CD14-positive monocyte (primary cell): ENCODE measurements at regions not wholly inside any gene's neighbourhood (a gene's known extent, or its start where the extent isn't known, plus 50 kb on each side); places are given as distances from the start of the nearest gene placed in this dataset.

ENCODE experiments used
- DNase-seq, 3 donors: peaks; one replicate each; pipeline ENCODE4 v3.0.0-alpha.2; 2011 to 2022
- H2AFZ ChIP-seq: 2 replicates; pipeline ENCODE4 v1.6.0; 2012; ENCODE audit warnings: mild to moderate bottlenecking, low read depth, low read length, inconsistent platforms; ENCODE audit not compliant: insufficient read depth, poor library complexity, severe bottlenecking
- H3K27ac ChIP-seq, 2 donors: 1 replicate in 1 of 2; 2 replicates in 1 of 2; pipeline ENCODE4 v1.5.1; 2012 to 2013; ENCODE audit warnings: low read length in 2 of 2, control low read depth in 1 of 2, inconsistent platforms in 1 of 2, low read depth in 1 of 2, mild to moderate bottlenecking in 1 of 2
- H3K27me3 ChIP-seq, 2 donors: one replicate each; pipeline versions ENCODE4 v1.6.0 to v1.6.1; 2011 to 2013; ENCODE audit warnings: low read length in 2 of 2; ENCODE audit not compliant: control insufficient read depth in 2 of 2, insufficient read depth in 2 of 2
- H3K36me3 ChIP-seq, 2 donors: replicated peaks in 1 of 2; 1 replicate in 1 of 2; 2 replicates in 1 of 2; pipeline versions ENCODE4 v1.5.1 to v1.6.1; 2012 to 2013; ENCODE audit warnings: low read length in 2 of 2, control low read depth in 1 of 2, inconsistent platforms in 1 of 2, mild to moderate bottlenecking in 1 of 2; ENCODE audit not compliant: insufficient read depth in 2 of 2, control insufficient read depth in 1 of 2
- H3K4me1 ChIP-seq, 2 donors: 1 replicate in 1 of 2; 2 replicates in 1 of 2; pipeline versions ENCODE4 v1.5.1 to v1.6.1; 2012 to 2013; ENCODE audit warnings: low read length in 2 of 2, control low read depth in 1 of 2, inconsistent platforms in 1 of 2, mild to moderate bottlenecking in 1 of 2, moderate library complexity in 1 of 2; ENCODE audit not compliant: insufficient read depth in 2 of 2, control insufficient read depth in 1 of 2
- H3K4me2 ChIP-seq: replicated peaks from 2 replicates; pipeline ENCODE3; 2012; ENCODE audit warnings: low read length, moderate library complexity, mild to moderate bottlenecking; ENCODE audit not compliant: poor library complexity, severe bottlenecking; ENCODE audit errors: extremely low read depth
- H3K4me3 ChIP-seq, 3 experiments: fragments of 200-600 bp in 1 of 3; sonication (generic) in 1 of 3; replicated peaks in 1 of 3; 1 replicate in 2 of 3; 2 replicates in 1 of 3; pipeline ENCODE4 v1.5.1; 2011 to 2013; ENCODE audit warnings: low read length in 3 of 3, mild to moderate bottlenecking in 3 of 3, control low read depth in 2 of 3, low read depth in 2 of 3, inconsistent platforms in 1 of 3, moderate library complexity in 1 of 3
- H3K79me2 ChIP-seq: 2 replicates; pipeline ENCODE4 v1.6.0; 2012; ENCODE audit warnings: mild to moderate bottlenecking, control low read depth, inconsistent platforms, low read length, moderate library complexity; ENCODE audit not compliant: insufficient read depth
- H3K9ac ChIP-seq: 2 replicates; pipeline ENCODE4 v1.6.0; 2017; ENCODE audit warnings: low read length, mild to moderate bottlenecking; ENCODE audit not compliant: insufficient read depth, poor library complexity, severe bottlenecking
- H3K9me3 ChIP-seq, 2 donors: replicated peaks in 1 of 2; 1 replicate in 1 of 2; 2 replicates in 1 of 2; pipeline versions ENCODE4 v1.5.1 to v1.6.1; 2012 to 2013; ENCODE audit warnings: low read length in 2 of 2, control low read depth in 1 of 2; ENCODE audit not compliant: control insufficient read depth in 1 of 2, insufficient read depth in 1 of 2
- H4K20me1 ChIP-seq: 2 replicates; pipeline ENCODE4 v1.6.0; 2012; ENCODE audit warnings: mild to moderate bottlenecking, low read length, control low read depth, moderate library complexity; ENCODE audit not compliant: insufficient read depth
- H3K27ac Mint-ChIP-seq, 7 donors: one replicate each; pipeline ENCODE4 v1.8.0; 2020; ENCODE audit warnings: mild to moderate bottlenecking in 7 of 7, mixed read lengths in 7 of 7, moderate library complexity in 6 of 7, inconsistent platforms in 2 of 7
- H3K27me3 Mint-ChIP-seq, 3 donors: one replicate each; pipeline ENCODE4 v1.8.0; 2021 to 2022; ENCODE audit warnings: low read depth in 3 of 3, mild to moderate bottlenecking in 3 of 3, mixed read lengths in 3 of 3, moderate library complexity in 3 of 3, inconsistent platforms in 1 of 3
- H3K36me3 Mint-ChIP-seq, 2 donors: one replicate each; pipeline ENCODE4 v1.8.0; 2020; ENCODE audit warnings: mixed read lengths in 2 of 2, inconsistent platforms in 1 of 2, mild to moderate bottlenecking in 1 of 2
- H3K4me1 Mint-ChIP-seq: one replicate; pipeline ENCODE4 v1.8.0; 2020; ENCODE audit warnings: mild to moderate bottlenecking, mixed read lengths
- H3K4me3 Mint-ChIP-seq, 2 donors: one replicate each; pipeline ENCODE4 v1.8.0; 2020; ENCODE audit warnings: mild to moderate bottlenecking in 2 of 2, mixed read lengths in 2 of 2, moderate library complexity in 1 of 2
- H3K9me3 Mint-ChIP-seq, 7 donors: one replicate each; pipeline ENCODE4 v1.8.0; 2020 to 2022; ENCODE audit warnings: mixed read lengths in 7 of 7, mild to moderate bottlenecking in 6 of 7, moderate library complexity in 6 of 7, inconsistent platforms in 2 of 7
- CTCF ChIP-seq: fragments of 200-600 bp; IDR thresholded peaks from one replicate; pipeline ENCODE4 v1.8.0; 2022; ENCODE audit warnings: antibody characterized with exemption, mild to moderate bottlenecking
- WGBS: methylation state at CpG from one replicate; pipeline ENCODE4 v1.1.5; 2013; ENCODE audit warnings: missing lambda C conversion rate; ENCODE audit not compliant: insufficient coverage; 5-methylcytosine and 5-hydroxymethylcytosine counted together
- intact Hi-C, 2 donors: fragments of 100-400 bp; cut with micrococcal nuclease; formaldehyde crosslinking; loops; one replicate each; pipeline versions ENCODE4 v1.15.0 to v1.15.1; 2023

- Histone ChIP-seq H3K4me1 (no peaks in the 10 kb centered on the region), H2AFZ (no peak overlapping the region), H3K4me3 (no peak overlapping the region), H3K9ac (no peak overlapping the region), H3K27me3 (no peaks in the 10 kb centered on the region), H3K36me3 (no peaks in the 10 kb centered on the region), H3K9me3 (no peaks in the 10 kb centered on the region), H3K27ac (no peak overlapping the region), H3K4me2 (no peak overlapping the region), H3K79me2 (no peaks in the 10 kb centered on the region), H4K20me1 (no peaks in the 10 kb centered on the region)
- Mint-ChIP-seq H3K9me3 (peaks cover 0 to 5% (median 1%) of the 10 kb centered on the region in 7 donors), H3K27me3 (no peaks in the 10 kb centered on the region), H3K36me3 (no peaks in the 10 kb centered on the region), H3K4me3 (no peak overlapping the region), H3K4me1 (no peaks in the 10 kb centered on the region), H3K27ac (no peak overlapping the region)
- no peak for DNase-seq
- no peak for TF ChIP-seq CTCF
- intact Hi-C loops = no loop called here
- WGBS = 100% methylated on average over 1 of the region's 1 CpG
Measured at GRCh38 chr3:21979706-21980105, 228.7 kb upstream of the ZNF385D start.

GRCh38 chr3:21989341-21990042 is 238.5 kb upstream of the ZNF385D start:
- Mint-ChIP-seq H3K27ac (no peak overlapping the region), H3K27me3 (peaks cover 0 to 1% (median 0%) of the 10 kb centered on the region in 3 donors), H3K36me3 (no peaks in the 10 kb centered on the region), H3K4me1 (no peaks in the 10 kb centered on the region), H3K4me3 (no peak overlapping the region), H3K9me3 (peaks cover 0 to 7% (median 6%) of the 10 kb centered on the region in 7 donors)
- Histone ChIP-seq H2AFZ (no peak overlapping the region), H3K9me3 (no peaks in the 10 kb centered on the region), H3K36me3 (no peaks in the 10 kb centered on the region), H3K4me3 (no peak overlapping the region), H3K4me1 (no peaks in the 10 kb centered on the region), H4K20me1 (no peaks in the 10 kb centered on the region), H3K9ac (no peak overlapping the region), H3K79me2 (no peaks in the 10 kb centered on the region), H3K4me2 (no peak overlapping the region), H3K27ac (no peak overlapping the region), H3K27me3 (no peaks in the 10 kb centered on the region)
- TF ChIP-seq CTCF = no peak
- no CpG with 5 or more reads among the region's 5 CpGs for WGBS
- DNase-seq = no peak
- intact Hi-C loops = no loop called here
